ENCODE measurements at regions not wholly inside any gene's neighbourhood (a gene's known extent, or its start where the extent isn't known, plus 50 kb on each side); places are given as distances from the start of the nearest gene placed in this dataset.

GRCh38 chr14:97723351-97723750 lies 926.2 kb downstream of the VRK1 start:
- DNase-seq (ENCODE audit: low read depth, low spot score) = no peak
- ChIA-PET POLR2A (no interaction called here), CTCF (no interaction called here)
- no peak overlapping the region for H3K4me3 ChIP-seq (ENCODE audit: low read depth, low read length)
- TF ChIP-seq, protein P1, sequence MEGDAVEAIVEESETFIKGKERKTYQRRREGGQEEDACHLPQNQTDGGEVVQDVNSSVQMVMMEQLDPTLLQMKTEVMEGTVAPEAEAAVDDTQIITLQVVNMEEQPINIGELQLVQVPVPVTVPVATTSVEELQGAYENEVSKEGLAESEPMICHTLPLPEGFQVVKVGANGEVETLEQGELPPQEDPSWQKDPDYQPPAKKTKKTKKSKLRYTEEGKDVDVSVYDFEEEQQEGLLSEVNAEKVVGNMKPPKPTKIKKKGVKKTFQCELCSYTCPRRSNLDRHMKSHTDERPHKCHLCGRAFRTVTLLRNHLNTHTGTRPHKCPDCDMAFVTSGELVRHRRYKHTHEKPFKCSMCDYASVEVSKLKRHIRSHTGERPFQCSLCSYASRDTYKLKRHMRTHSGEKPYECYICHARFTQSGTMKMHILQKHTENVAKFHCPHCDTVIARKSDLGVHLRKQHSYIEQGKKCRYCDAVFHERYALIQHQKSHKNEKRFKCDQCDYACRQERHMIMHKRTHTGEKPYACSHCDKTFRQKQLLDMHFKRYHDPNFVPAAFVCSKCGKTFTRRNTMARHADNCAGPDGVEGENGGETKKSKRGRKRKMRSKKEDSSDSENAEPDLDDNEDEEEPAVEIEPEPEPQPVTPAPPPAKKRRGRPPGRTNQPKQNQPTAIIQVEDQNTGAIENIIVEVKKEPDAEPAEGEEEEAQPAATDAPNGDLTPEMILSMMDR (IDR thresholded peaks at IDR 0.05; ENCODE audit: insufficient read depth, low read length, missing control alignments) = no peak

DNA sequence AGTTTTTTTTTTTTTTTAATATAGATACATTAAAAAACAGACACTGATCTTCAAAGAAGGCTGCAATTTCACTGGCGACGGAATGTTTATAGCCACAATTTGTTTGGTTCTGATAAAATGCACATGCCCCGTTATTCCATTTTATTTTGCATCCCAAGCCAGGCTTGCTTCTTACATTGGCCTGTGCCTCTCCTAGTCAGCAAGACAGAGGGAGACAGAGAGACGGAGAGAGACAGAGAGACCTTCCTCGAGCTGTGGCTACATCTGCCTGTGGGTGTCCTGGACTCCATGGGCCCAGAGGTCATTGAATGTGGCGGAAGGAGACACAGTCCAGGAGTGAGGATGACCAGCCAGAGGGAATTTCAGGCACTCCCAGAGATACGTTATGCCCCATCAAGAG lies 926.6 kb downstream of the VRK1 start:
- TF ChIP-seq, protein P1 (IDR thresholded peaks at IDR 0.05; ENCODE audit: insufficient read depth, low read length, missing control alignments) = no peak
- ChIA-PET CTCF (no interaction called here), POLR2A (no interaction called here)
- H3K4me3 ChIP-seq (ENCODE audit: low read depth, low read length) = no peak overlapping the region
- DNase-seq (ENCODE audit: low read depth, low spot score) = no peak

- POLR2A ChIA-PET = no interaction called here
Observed at GRCh38 chr14:97724265-97724731, 927.1 kb downstream of the VRK1 start.

DNA sequence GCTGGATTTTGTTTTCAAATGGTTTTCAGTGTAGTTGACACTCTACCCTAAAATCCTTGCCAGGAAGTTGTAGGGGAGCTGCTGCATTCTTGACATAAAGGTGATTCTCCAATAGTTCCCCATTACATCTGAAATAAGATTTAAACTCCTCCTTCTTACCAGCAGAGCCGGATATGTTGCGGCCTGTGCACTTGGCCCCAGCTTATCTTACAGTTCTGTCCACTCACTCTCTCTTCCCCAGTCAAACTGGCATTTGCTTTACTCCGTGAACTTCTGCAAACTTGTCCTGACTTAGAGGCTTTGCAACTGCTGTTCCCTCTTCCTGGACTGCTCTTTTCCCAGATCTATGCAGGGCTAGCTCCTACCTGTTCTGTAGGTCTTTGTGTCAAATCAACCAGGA lies 929.5 kb downstream of the VRK1 start:
- CTCF ChIA-PET = no interaction called here
- no peak overlapping the region for H3K4me3 ChIP-seq (ENCODE audit: low read depth, low read length)
- TF ChIP-seq, protein P1 (IDR thresholded peaks at IDR 0.05; ENCODE audit: insufficient read depth, low read length, missing control alignments) = no peak
- POLR2A ChIA-PET = no interaction called here
- DNase-seq (ENCODE audit: low read depth, low spot score) = no peak

More at GRCh38 chr14:97724265-97724731, 927.1 kb downstream of the VRK1 start:
- H3K4me3 ChIP-seq (ENCODE audit: low read depth, low read length) = no peak overlapping the region
- TF ChIP-seq, protein P1 (IDR thresholded peaks at IDR 0.05; ENCODE audit: insufficient read depth, low read length, missing control alignments) = no peak
- DNase-seq (ENCODE audit: low read depth, low spot score) = no peak
- CTCF ChIA-PET = no interaction called here

DNA sequence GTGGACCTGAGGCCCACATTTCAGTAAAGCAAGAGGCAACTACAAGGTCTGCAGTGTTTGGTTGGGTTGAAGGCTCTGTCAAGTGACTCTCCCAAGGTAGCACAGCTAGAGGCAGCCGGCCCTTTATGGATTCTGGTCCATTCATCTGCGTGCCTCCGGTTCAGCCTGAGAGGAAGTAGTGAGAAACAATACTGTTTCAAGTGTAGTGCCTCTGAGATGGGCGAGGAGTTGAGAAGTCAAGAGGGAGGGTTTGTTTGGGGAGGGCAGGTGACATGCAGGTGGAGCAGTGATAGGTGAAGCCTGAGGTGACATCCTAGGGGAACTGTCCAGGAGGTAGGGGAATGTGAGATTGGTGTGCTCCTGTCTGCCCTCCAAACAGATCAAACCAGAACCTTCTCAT lies 933.5 kb downstream of the VRK1 start:
- ChIA-PET POLR2A (no interaction called here), CTCF (no interaction called here)
- TF ChIP-seq, protein P1 (IDR thresholded peaks at IDR 0.05; ENCODE audit: insufficient read depth, low read length, missing control alignments) = no peak
- H3K4me3 ChIP-seq (ENCODE audit: low read depth, low read length) = no peak overlapping the region
- DNase-seq (ENCODE audit: low read depth, low spot score) = no peak

DNA sequence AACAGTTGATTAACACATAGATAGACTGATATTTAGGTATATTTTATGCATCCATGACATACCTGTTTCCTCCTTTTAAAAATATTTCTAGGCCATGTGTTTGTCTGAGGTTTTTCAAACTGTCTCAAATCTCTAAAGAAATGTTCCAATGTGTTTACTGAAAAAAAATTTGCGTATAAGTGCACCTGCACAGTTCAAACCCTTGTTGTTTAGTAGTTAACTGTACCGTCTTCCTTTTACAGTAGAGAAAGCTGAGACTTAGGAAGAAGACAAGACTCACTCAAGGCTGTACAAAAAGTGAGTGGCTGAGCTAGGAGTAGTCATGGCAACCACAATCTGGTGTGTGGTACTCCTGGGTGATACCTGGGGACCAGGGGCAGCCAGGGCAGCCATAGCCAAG lies 934.6 kb downstream of the VRK1 start:
- TF ChIP-seq, protein P1 (IDR thresholded peaks at IDR 0.05; ENCODE audit: insufficient read depth, low read length, missing control alignments) = no peak
- DNase-seq (ENCODE audit: low read depth, low spot score) = no peak
- ChIA-PET POLR2A (no interaction called here), CTCF (no interaction called here)
- H3K4me3 ChIP-seq (ENCODE audit: low read depth, low read length) = no peak overlapping the region

Data from AG04449 (cell line).